Activated CD8-positive, alpha-beta memory T cell treated with anti-CD3 and anti-CD28 coated beads, Interleukin-2, amount 10 ng/mL, durations not matched to agents 7 days and 5 days (primary cell): ENCODE measurements at regions not wholly inside any gene's neighbourhood (a gene's known extent, or its start where the extent isn't known, plus 50 kb on each side); places are given as distances from the start of the nearest gene placed in this dataset.

Experiments
- ATAC-seq: fragments of 150-1000 bp; cut with Tn5 transposase; one replicate; pipeline ENCODE4 v1.10.0; 2021; ENCODE audit warnings: moderate library complexity
- CTCF ChIA-PET: fragments of 350-600 bp; sonication (Branson Sonifier 250); formaldehyde crosslinking; loops from one replicate; lab custom pipeline; 2021; ENCODE audit warnings: antibody characterized with exemption; lab: Charles Lee
- DNase-seq: peaks from one replicate; pipeline ENCODE4 v3.0.0-alpha.2; 2020
- H3K27ac Mint-ChIP-seq: one replicate; pipeline ENCODE4 v1.8.0; 2021; ENCODE audit warnings: mild to moderate bottlenecking, mixed read lengths
- H3K27me3 Mint-ChIP-seq: one replicate; pipeline ENCODE4 v1.8.0; 2021; ENCODE audit warnings: mixed read lengths
- H3K36me3 Mint-ChIP-seq: one replicate; pipeline ENCODE4 v1.8.0; 2021; ENCODE audit warnings: mild to moderate bottlenecking, mixed read lengths
- H3K4me1 Mint-ChIP-seq: one replicate; pipeline ENCODE4 v1.8.0; 2021; ENCODE audit warnings: mixed read lengths
- H3K4me3 Mint-ChIP-seq: one replicate; pipeline ENCODE4 v1.8.0; 2021; ENCODE audit warnings: mild to moderate bottlenecking, moderate library complexity, mixed read lengths
- H3K9me3 Mint-ChIP-seq: one replicate; pipeline ENCODE4 v1.8.0; 2022; ENCODE audit warnings: low read depth, mixed read lengths

DNA sequence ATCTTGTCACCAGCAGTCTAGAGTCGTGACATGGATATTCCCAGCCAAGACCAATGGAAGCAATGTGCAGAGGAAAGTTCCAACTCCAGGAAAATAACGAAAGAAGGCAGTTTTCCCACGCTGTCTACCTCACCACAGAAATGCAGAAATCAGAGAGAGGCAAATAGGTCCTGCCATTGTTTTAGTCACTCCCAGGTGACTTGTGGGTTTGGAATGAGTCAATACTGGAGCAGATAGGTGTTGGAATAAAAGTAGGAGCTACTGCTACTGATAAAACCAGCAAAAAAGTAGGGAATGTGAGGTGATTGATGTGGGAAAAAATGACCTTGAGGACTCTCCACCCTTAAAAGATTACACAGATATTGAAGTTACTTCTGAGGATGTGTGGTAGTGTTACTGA, 72.8 kb upstream of the RAI2 start:
- DNase-seq (no peak), ATAC-seq (no peak)
- H3K36me3 Mint-ChIP-seq, result no peaks in the 10 kb centered on the region
- no peak overlapping the region for H3K4me3 Mint-ChIP-seq
- no peaks in the 10 kb centered on the region for H3K9me3 Mint-ChIP-seq
- no peaks in the 10 kb centered on the region for H3K27me3 Mint-ChIP-seq
- no peak overlapping the region for H3K27ac Mint-ChIP-seq
- H3K4me1 Mint-ChIP-seq, result no peaks in the 10 kb centered on the region
- CTCF ChIA-PET, result no interaction called here

DNA sequence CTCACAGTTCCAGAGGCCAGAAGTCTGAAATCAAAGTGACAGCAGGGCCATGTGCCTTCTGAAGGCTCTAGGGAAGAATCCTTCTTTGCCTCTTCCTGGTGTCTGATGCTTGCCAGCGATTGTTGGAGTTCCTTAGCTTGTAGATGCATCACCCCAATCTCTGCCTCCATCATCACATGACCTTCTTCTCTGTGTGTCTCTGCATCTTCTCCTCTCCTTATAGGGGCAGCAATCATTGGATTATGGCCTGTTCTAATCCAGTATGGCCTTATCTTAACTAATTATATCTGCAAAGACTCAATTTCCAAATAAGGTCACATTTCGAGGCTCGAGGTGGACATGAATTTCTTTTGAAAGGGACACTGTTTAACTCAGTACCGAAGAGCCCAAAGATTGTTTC, 71.7 kb upstream of the RAI2 start:
- Mint-ChIP-seq H3K4me1 (no peaks in the 10 kb centered on the region), H3K27me3 (no peaks in the 10 kb centered on the region), H3K9me3 (no peaks in the 10 kb centered on the region), H3K4me3 (no peak overlapping the region), H3K36me3 (no peaks in the 10 kb centered on the region), H3K27ac (no peak overlapping the region)
- CTCF ChIA-PET, result no interaction called here
- no peak for DNase-seq
- no peak for ATAC-seq

- Mint-ChIP-seq H3K27ac (no peak overlapping the region), H3K27me3 (no peaks in the 10 kb centered on the region), H3K36me3 (no peaks in the 10 kb centered on the region), H3K4me3 (no peak overlapping the region), H3K9me3 (no peaks in the 10 kb centered on the region), H3K4me1 (no peaks in the 10 kb centered on the region)
- no peak for DNase-seq
- no peak for ATAC-seq
- CTCF ChIA-PET, result no interaction called here
Observed at GRCh38 chrX:17931855-17932254, 70.8 kb upstream of the RAI2 start.

DNA sequence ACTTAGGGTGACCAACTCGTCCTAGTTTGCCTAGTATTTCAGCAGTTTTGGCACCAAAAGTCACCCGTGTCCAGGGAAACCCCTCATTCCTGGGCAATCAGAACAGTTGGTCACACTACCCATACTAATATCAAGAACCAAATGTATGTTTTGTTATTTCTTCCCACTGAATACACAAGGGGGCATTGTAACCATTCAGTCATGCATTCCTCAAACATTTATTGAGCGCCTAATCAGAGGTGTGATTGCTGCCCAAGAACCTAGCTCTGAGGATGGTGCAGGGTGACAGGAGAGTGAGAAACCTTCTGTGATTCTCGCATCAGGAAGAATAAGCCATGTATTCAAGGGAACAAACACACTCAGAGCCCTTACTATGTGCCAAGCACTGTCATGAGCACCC, 69.8 kb upstream of the RAI2 start:
- H3K4me1 Mint-ChIP-seq, result no peaks in the 10 kb centered on the region
- no peak overlapping the region for H3K4me3 Mint-ChIP-seq
- H3K27ac Mint-ChIP-seq, result no peak overlapping the region
- H3K9me3 Mint-ChIP-seq, result peaks cover 7% of the 10 kb centered on the region
- no peak for DNase-seq
- no peaks in the 10 kb centered on the region for H3K36me3 Mint-ChIP-seq
- H3K27me3 Mint-ChIP-seq, result no peaks in the 10 kb centered on the region
- no peak for ATAC-seq
- CTCF ChIA-PET, result no interaction called here

- peaks cover 8% of the 10 kb centered on the region for H3K4me1 Mint-ChIP-seq
- no peak for DNase-seq
- H3K4me3 Mint-ChIP-seq, result no peak overlapping the region
- H3K27ac Mint-ChIP-seq, result no peak overlapping the region
- no peaks in the 10 kb centered on the region for H3K36me3 Mint-ChIP-seq
- peaks cover 7% of the 10 kb centered on the region for H3K9me3 Mint-ChIP-seq
- CTCF ChIA-PET, result no interaction called here
- H3K27me3 Mint-ChIP-seq, result no peaks in the 10 kb centered on the region
- ATAC-seq, result no peak
Observed at GRCh38 chrX:17923546-17923945, 62.4 kb upstream of the RAI2 start.

DNA sequence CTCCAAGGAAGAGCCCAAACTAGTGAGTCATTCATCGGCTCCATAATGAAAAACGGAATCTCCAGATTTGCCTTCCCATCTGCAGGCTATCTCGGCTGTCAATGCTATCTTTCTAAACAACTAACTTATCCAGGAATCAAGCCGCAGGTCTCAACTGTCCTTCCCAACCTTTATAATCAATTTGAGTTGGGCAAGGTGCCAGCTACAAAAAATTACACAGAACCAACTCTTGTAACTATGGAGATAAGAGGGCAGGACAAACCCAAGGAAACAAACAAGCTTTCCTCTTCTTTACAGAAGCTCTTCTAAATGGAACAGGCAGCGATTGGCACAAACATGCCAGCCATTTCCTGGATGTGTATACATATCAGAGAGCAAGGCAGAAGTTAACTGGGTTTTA, 61.2 kb upstream of the RAI2 start:
- H3K4me1 Mint-ChIP-seq, result peaks cover 8% of the 10 kb centered on the region
- peaks cover 7% of the 10 kb centered on the region for H3K9me3 Mint-ChIP-seq
- H3K27ac Mint-ChIP-seq, result no peak overlapping the region
- ATAC-seq, result no peak
- no peaks in the 10 kb centered on the region for H3K36me3 Mint-ChIP-seq
- H3K4me3 Mint-ChIP-seq, result no peak overlapping the region
- CTCF ChIA-PET, result no interaction called here
- no peak for DNase-seq
- H3K27me3 Mint-ChIP-seq, result no peaks in the 10 kb centered on the region

- H3K27me3 Mint-ChIP-seq, result no peaks in the 10 kb centered on the region
- no peak for DNase-seq
- no peak overlapping the region for H3K4me3 Mint-ChIP-seq
- H3K36me3 Mint-ChIP-seq, result no peaks in the 10 kb centered on the region
- ATAC-seq, result no peak
- peaks cover 8% of the 10 kb centered on the region for H3K4me1 Mint-ChIP-seq
- CTCF ChIA-PET, result no interaction called here
- no peaks in the 10 kb centered on the region for H3K9me3 Mint-ChIP-seq
- H3K27ac Mint-ChIP-seq, result no peak overlapping the region
Observed at GRCh38 chrX:17919896-17920446, 58.9 kb upstream of the RAI2 start.

DNA sequence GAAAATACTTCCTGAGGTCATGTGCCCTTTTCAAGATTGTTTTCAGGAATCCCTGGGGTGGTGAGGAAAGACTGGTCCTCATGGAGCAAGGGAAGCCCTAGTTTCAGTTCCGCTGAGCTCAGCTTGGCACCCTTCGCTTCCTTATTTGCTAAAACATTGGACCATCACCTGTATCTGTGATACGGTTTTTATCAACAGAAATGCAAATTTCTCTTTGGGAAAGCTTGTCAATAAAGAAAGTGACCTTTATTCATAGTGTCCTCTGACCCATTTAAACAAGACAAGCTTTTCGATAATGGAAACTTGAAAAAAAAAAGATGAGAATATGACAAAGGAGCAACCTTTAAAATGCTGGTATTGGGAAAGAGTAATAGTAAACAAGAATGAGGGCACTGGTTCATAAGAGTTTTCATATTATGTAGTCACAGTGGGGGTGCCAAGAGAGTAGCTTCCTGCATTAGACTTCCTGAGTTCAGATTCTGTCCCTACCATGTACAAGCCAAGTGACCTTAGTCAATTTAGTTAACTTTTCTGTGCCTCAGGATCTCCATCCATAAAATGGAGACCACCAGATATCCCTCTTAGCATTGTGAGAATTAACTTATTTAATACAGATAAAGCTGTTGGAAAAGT, 57.0 kb upstream of the RAI2 start:
- H3K9me3 Mint-ChIP-seq, result no peaks in the 10 kb centered on the region
- no peaks in the 10 kb centered on the region for H3K36me3 Mint-ChIP-seq
- no peak overlapping the region for H3K4me3 Mint-ChIP-seq
- peaks cover 2% of the 10 kb centered on the region for H3K4me1 Mint-ChIP-seq
- CTCF ChIA-PET, result no interaction called here
- H3K27me3 Mint-ChIP-seq, result no peaks in the 10 kb centered on the region
- no peak for ATAC-seq
- no peak for DNase-seq
- no peak overlapping the region for H3K27ac Mint-ChIP-seq

DNA sequence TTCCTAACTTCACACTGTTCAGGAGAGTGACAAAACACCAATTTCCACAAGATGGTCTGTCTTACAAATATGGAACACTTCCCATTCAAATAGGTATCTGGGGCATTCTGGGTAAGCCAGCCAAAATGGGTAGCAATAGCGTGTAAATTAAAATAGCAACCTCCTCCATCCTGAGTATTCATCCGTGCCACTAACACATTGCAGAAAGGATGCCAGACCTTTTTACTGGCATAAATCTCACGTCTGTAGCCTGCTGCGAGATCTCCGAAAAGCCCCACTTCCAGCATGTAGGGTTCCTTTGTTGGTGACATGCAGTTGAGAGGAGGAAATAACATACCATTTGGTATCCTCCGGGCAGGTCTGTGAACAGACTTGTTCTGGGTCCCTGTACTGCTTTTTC, 52.7 kb upstream of the RAI2 start:
- Mint-ChIP-seq H3K4me3 (no peak overlapping the region), H3K9me3 (no peaks in the 10 kb centered on the region), H3K27ac (no peak overlapping the region), H3K4me1 (no peaks in the 10 kb centered on the region), H3K27me3 (no peaks in the 10 kb centered on the region), H3K36me3 (no peaks in the 10 kb centered on the region)
- ATAC-seq (no peak), DNase-seq (no peak)
- CTCF ChIA-PET, result no interaction called here
